ENCODE measurements at regions not wholly inside any gene's neighbourhood (a gene's known extent, or its start where the extent isn't known, plus 50 kb on each side); places are given as distances from the start of the nearest gene placed in this dataset.

- Histone ChIP-seq H4K20me1 (ENCODE audit: insufficient read depth, low read length) (no peaks in the 10 kb centered on the region), H3K4me2 (ENCODE audit: insufficient read depth, low read length) (no peak overlapping the region), H3K27me3 (ENCODE audit: insufficient read depth, low read length) (no peaks in the 10 kb centered on the region), H3K79me2 (ENCODE audit: insufficient read depth, low read length) (no peaks in the 10 kb centered on the region), H3K9me3 (ENCODE audit: low read depth, low read length) (no peaks in the 10 kb centered on the region), H3K4me1 (ENCODE audit: insufficient read depth, low read length) (no peaks in the 10 kb centered on the region), H3K27ac (ENCODE audit: low read depth, low read length) (no peak overlapping the region), H3K36me3 (ENCODE audit: insufficient read depth, low read length) (no peaks in the 10 kb centered on the region), H2AFZ (ENCODE audit: low read length) (no peak overlapping the region), H3K4me3 (ENCODE audit: insufficient read depth, low read length) (no peak overlapping the region)
- DNase-seq (ENCODE audit: insufficient read length, low spot score, missing footprints), result no peak
- TF ChIP-seq CTCF (IDR thresholded peaks at IDR 0.05; ENCODE audit: extremely low read depth, low read depth, low read length), result no peak
These were observed 2602.5 kb downstream of the PCDH9 start for GRCh38 chr13:64627654-64628053.

- H3K27ac ChIP-seq (ENCODE audit: low read depth, low read length), result no peak overlapping the region
- H4K20me1 ChIP-seq (ENCODE audit: insufficient read depth, low read length), result no peaks in the 10 kb centered on the region
- H3K4me2 ChIP-seq (ENCODE audit: insufficient read depth, low read length), result no peak overlapping the region
- no peak overlapping the region for H3K4me3 ChIP-seq (ENCODE audit: insufficient read depth, low read length)
- no peaks in the 10 kb centered on the region for H3K36me3 ChIP-seq (ENCODE audit: insufficient read depth, low read length)
- H3K9me3 ChIP-seq (ENCODE audit: low read depth, low read length), result no peaks in the 10 kb centered on the region
- H2AFZ ChIP-seq (ENCODE audit: low read length), result no peak overlapping the region
- DNase-seq (ENCODE audit: insufficient read length, low spot score, missing footprints), result no peak
- no peaks in the 10 kb centered on the region for H3K79me2 ChIP-seq (ENCODE audit: insufficient read depth, low read length)
- no peak for TF ChIP-seq CTCF (IDR thresholded peaks at IDR 0.05; ENCODE audit: extremely low read depth, low read depth, low read length)
- no peaks in the 10 kb centered on the region for H3K27me3 ChIP-seq (ENCODE audit: insufficient read depth, low read length)
- no peaks in the 10 kb centered on the region for H3K4me1 ChIP-seq (ENCODE audit: insufficient read depth, low read length)
These were observed 2604.0 kb downstream of the PCDH9 start for GRCh38 chr13:64626105-64626504.

- H3K27me3 ChIP-seq (ENCODE audit: insufficient read depth, low read length), result no peaks in the 10 kb centered on the region
- H3K4me1 ChIP-seq (ENCODE audit: insufficient read depth, low read length), result no peaks in the 10 kb centered on the region
- no peak overlapping the region for H3K4me2 ChIP-seq (ENCODE audit: insufficient read depth, low read length)
- H3K27ac ChIP-seq (ENCODE audit: low read depth, low read length), result no peak overlapping the region
- TF ChIP-seq CTCF (IDR thresholded peaks at IDR 0.05; ENCODE audit: extremely low read depth, low read depth, low read length), result no peak
- H3K79me2 ChIP-seq (ENCODE audit: insufficient read depth, low read length), result no peaks in the 10 kb centered on the region
- no peak overlapping the region for H3K4me3 ChIP-seq (ENCODE audit: insufficient read depth, low read length)
- no peaks in the 10 kb centered on the region for H4K20me1 ChIP-seq (ENCODE audit: insufficient read depth, low read length)
- no peak overlapping the region for H2AFZ ChIP-seq (ENCODE audit: low read length)
- no peaks in the 10 kb centered on the region for H3K36me3 ChIP-seq (ENCODE audit: insufficient read depth, low read length)
- no peaks in the 10 kb centered on the region for H3K9me3 ChIP-seq (ENCODE audit: low read depth, low read length)
- no peak for DNase-seq (ENCODE audit: insufficient read length, low spot score, missing footprints)
These were observed 2612.9 kb downstream of the PCDH9 start for GRCh38 chr13:64617231-64617630.

- no peak overlapping the region for H3K4me2 ChIP-seq (ENCODE audit: insufficient read depth, low read length)
- no peak for TF ChIP-seq CTCF (IDR thresholded peaks at IDR 0.05; ENCODE audit: extremely low read depth, low read depth, low read length)
- no peaks in the 10 kb centered on the region for H3K36me3 ChIP-seq (ENCODE audit: insufficient read depth, low read length)
- H3K27me3 ChIP-seq (ENCODE audit: insufficient read depth, low read length), result no peaks in the 10 kb centered on the region
- H3K4me3 ChIP-seq (ENCODE audit: insufficient read depth, low read length), result no peak overlapping the region
- H3K4me1 ChIP-seq (ENCODE audit: insufficient read depth, low read length), result no peaks in the 10 kb centered on the region
- no peaks in the 10 kb centered on the region for H4K20me1 ChIP-seq (ENCODE audit: insufficient read depth, low read length)
- no peaks in the 10 kb centered on the region for H3K9me3 ChIP-seq (ENCODE audit: low read depth, low read length)
- H3K27ac ChIP-seq (ENCODE audit: low read depth, low read length), result no peak overlapping the region
- H2AFZ ChIP-seq (ENCODE audit: low read length), result no peak overlapping the region
- DNase-seq (ENCODE audit: insufficient read length, low spot score, missing footprints), result no peak
- H3K79me2 ChIP-seq (ENCODE audit: insufficient read depth, low read length), result no peaks in the 10 kb centered on the region
These were observed 2638.2 kb downstream of the PCDH9 start for GRCh38 chr13:64591971-64592370.

Measured in osteoblast (primary cell).